Upper lobe of left lung (tissue), 4 donors: ENCODE measurements at regions not wholly inside any gene's neighbourhood (a gene's known extent, or its start where the extent isn't known, plus 50 kb on each side); places are given as distances from the start of the nearest gene placed in this dataset.

ENCODE experiments used
- CTCF ChIP-seq, 6 experiments: fragments of 450-650 bp in 4 of 6; fragments of 200-600 bp in 2 of 6; sonication (generic) in 2 of 6; IDR thresholded peaks; one replicate each; pipeline ENCODE4 v1.5.1; 2016 to 2019; ENCODE audit warnings: antibody characterized with exemption in 6 of 6
- EP300 ChIP-seq, 4 donors: sonication (generic); formaldehyde crosslinking; IDR thresholded peaks; one replicate each; pipeline ENCODE4 v1.5.1; 2017; ENCODE audit warnings: antibody characterized with exemption in 4 of 4, control low read depth in 2 of 4
- POLR2A ChIP-seq, 4 donors: fragments of 450-650 bp; IDR thresholded peaks; one replicate each; pipeline ENCODE4 v1.5.1; 2016 to 2017; ENCODE audit warnings: antibody characterized with exemption in 4 of 4, mild to moderate bottlenecking in 2 of 4
- POLR2AphosphoS5 ChIP-seq, 2 donors: sonication (generic); formaldehyde crosslinking; IDR thresholded peaks; one replicate each; pipeline ENCODE4 v1.5.1; 2017; ENCODE audit warnings: antibody characterized with exemption in 2 of 2

- no peak for TF ChIP-seq CTCF (IDR thresholded peaks at IDR 0.05)
- no peak for TF ChIP-seq POLR2A (IDR thresholded peaks at IDR 0.05)
- no peak for TF ChIP-seq EP300 (IDR thresholded peaks at IDR 0.05)
- TF ChIP-seq POLR2AphosphoS5 (IDR thresholded peaks at IDR 0.05) = no peak
These were observed 212.0 kb upstream of the TLE3 start for GRCh38 chr15:70309716-70310115.
